ENCODE measurements at regions not wholly inside any gene's neighbourhood (a gene's known extent, or its start where the extent isn't known, plus 50 kb on each side); places are given as distances from the start of the nearest gene placed in this dataset.
A peak's percentile ranks its signal among the peaks of the same experiment; 100 is the strongest.

GRCh38 chr6:44696099-44696498 lies 308.6 kb downstream of the CDC5L start:
- Histone ChIP-seq H3K4me3 (no peak overlapping the region), H3K27ac (no peak overlapping the region)
- TF ChIP-seq, protein P1, sequence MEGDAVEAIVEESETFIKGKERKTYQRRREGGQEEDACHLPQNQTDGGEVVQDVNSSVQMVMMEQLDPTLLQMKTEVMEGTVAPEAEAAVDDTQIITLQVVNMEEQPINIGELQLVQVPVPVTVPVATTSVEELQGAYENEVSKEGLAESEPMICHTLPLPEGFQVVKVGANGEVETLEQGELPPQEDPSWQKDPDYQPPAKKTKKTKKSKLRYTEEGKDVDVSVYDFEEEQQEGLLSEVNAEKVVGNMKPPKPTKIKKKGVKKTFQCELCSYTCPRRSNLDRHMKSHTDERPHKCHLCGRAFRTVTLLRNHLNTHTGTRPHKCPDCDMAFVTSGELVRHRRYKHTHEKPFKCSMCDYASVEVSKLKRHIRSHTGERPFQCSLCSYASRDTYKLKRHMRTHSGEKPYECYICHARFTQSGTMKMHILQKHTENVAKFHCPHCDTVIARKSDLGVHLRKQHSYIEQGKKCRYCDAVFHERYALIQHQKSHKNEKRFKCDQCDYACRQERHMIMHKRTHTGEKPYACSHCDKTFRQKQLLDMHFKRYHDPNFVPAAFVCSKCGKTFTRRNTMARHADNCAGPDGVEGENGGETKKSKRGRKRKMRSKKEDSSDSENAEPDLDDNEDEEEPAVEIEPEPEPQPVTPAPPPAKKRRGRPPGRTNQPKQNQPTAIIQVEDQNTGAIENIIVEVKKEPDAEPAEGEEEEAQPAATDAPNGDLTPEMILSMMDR (IDR thresholded peaks at IDR 0.05): no peak
- DNase-seq (ENCODE audit: low spot score): peak; percentile 14

DNA sequence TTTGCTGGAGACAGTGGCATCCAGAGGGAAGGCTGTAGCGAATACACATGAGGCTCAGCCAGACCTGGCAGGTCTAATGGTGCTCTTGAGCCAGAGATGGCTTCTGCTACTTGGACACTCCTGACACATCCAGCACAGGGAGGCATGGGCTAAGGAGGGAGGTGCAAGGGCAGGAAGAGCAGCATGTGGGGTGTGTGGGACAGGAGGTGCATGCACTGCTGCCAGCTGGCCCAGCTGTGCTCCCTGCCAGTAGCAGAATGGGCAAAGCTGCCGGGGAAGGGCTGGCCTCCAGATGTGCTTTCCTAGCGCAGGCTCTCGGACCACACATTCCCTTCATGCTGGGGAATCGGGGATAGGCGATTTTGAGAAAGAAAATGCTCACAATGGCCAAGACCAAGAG lies 309.2 kb downstream of the CDC5L start:
- TF ChIP-seq, protein P1 (IDR thresholded peaks at IDR 0.05): no peak
- H3K4me3 ChIP-seq: no peak overlapping the region
- H3K27ac ChIP-seq: no peak overlapping the region
- DNase-seq (ENCODE audit: low spot score): peak; percentile 45

DNA sequence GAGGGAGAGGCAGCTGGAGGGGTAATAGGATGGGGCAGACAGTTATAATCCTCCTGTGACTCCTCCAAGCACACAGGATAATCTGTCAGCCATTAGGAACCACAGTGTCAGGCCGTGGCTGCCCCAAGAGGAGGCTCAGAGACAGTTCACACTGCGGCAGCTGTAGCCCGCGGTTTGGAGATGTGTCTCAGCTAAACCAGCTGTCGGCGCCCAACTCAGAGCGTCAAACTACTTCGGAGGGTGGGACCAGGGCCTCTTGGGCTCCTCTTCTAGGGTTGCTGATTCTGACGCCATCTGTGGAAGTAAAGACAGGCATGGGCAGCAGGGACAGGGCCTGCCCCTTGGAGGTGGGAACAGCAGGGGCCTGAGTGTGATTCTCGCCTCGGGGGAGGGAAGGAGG lies 309.8 kb downstream of the CDC5L start:
- H3K27ac ChIP-seq: no peak overlapping the region
- TF ChIP-seq, protein P1 (IDR thresholded peaks at IDR 0.05): no peak
- no peak overlapping the region for H3K4me3 ChIP-seq
- DNase-seq (ENCODE audit: low spot score): peak; percentile 55

DNA sequence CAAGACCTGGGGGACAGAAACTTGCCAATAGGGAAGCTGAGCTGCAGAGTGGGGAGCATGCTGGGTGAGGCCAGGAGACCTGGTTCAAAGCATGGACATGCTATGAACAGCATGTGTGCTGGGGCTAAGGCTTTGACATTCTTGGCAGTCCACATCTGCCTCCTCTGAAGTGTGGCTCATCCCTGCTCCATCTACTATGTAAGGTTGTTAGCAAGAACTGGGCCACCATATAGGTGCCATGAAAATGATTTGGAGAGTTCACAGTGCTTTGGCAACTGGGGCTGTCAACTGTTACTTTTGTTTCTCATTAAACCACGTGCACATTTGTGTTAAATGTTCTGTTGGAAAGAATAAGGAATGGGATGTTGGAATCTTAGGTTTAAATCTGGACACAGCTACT lies 311.1 kb downstream of the CDC5L start:
- H3K4me3 ChIP-seq: no peak overlapping the region
- H3K27ac ChIP-seq: no peak overlapping the region
- TF ChIP-seq, protein P1 (IDR thresholded peaks at IDR 0.05): no peak
- peak; percentile 16 for DNase-seq (ENCODE audit: low spot score)

GRCh38 chr6:44699082-44699481 lies 311.6 kb downstream of the CDC5L start:
- TF ChIP-seq, protein P1 (IDR thresholded peaks at IDR 0.05): no peak
- Histone ChIP-seq H3K4me3 (no peak overlapping the region), H3K27ac (no peak overlapping the region)
- DNase-seq (ENCODE audit: low spot score): peak; percentile 24

GRCh38 chr6:44699851-44700250 lies 312.3 kb downstream of the CDC5L start:
- Histone ChIP-seq H3K27ac (no peak overlapping the region), H3K4me3 (no peak overlapping the region)
- TF ChIP-seq, protein P1 (IDR thresholded peaks at IDR 0.05): no peak
- DNase-seq (ENCODE audit: low spot score): no peak

- TF ChIP-seq, protein P1 (IDR thresholded peaks at IDR 0.05): no peak
- no peak overlapping the region for H3K27ac ChIP-seq
- H3K4me3 ChIP-seq: no peak overlapping the region
- DNase-seq (ENCODE audit: low spot score): peak; percentile 40
Observed at GRCh38 chr6:44700422-44700821, 312.9 kb downstream of the CDC5L start.

Data from coronary artery (tissue), 2 donors.